K562 (cell line): ENCODE measurements at regions not wholly inside any gene's neighbourhood (a gene's known extent, or its start where the extent isn't known, plus 50 kb on each side); places are given as distances from the start of the nearest gene placed in this dataset.

ENCODE experiments used
- CBX5 ChIP-seq: IDR thresholded peaks from 2 replicates; pipeline ENCODE4 v1.6.1; 2014; ENCODE audit warnings: low read depth, borderline replicate concordance
- HMBOX1 ChIP-seq: sonication (generic); IDR thresholded peaks from 2 replicates; pipeline ENCODE4 v1.6.1; 2016
- MAFF ChIP-seq: IDR thresholded peaks from 2 replicates; pipeline ENCODE4 v1.6.1; 2012; ENCODE audit warnings: low read length, improper control_type of control experiment
- RBM17 ChIP-seq: fragments of 200-400 bp; formaldehyde crosslinking; IDR thresholded peaks from 2 replicates; pipeline ENCODE4 v1.6.1; 2017; ENCODE audit warnings: low read depth, mild to moderate bottlenecking, low read length, borderline replicate concordance
- YY1 ChIP-seq, 3 experiments: IDR thresholded peaks; 2 replicates each; pipeline ENCODE4 v1.6.1; 2011; ENCODE audit warnings: low read length in 2 of 3, mild to moderate bottlenecking in 2 of 3, moderate library complexity in 2 of 3, borderline replicate concordance in 1 of 3, control low read depth in 1 of 3, low read depth in 1 of 3; ENCODE audit not compliant: insufficient read depth in 3 of 3, insufficient replicate concordance in 2 of 3, control insufficient read depth in 1 of 3, insufficient read length in 1 of 3; ENCODE audit errors: extremely low read depth in 1 of 3
- ZNF143 ChIP-seq: sonication (generic); formaldehyde crosslinking; IDR thresholded peaks from 2 replicates; pipeline ENCODE4 v1.9.0; 2022; ENCODE audit warnings: mild to moderate bottlenecking, missing genetic modification reagents
- TF ChIP-seq, protein P1 (sequence below), 2 experiments: fragments of 450-650 bp in 1 of 2; sonication (generic) in 1 of 2; formaldehyde crosslinking in 1 of 2; IDR thresholded peaks; 2 replicates each; pipeline versions ENCODE4 v1.7.1 to v1.9.0; 2016 to 2022; ENCODE audit warnings: inconsistent platforms in 1 of 2, mild to moderate bottlenecking in 1 of 2, missing genetic modification reagents in 1 of 2
- TF ChIP-seq, protein P2 (sequence below): fragments of 250-450 bp; sonication (Bioruptor Pico); IDR thresholded peaks from 2 replicates; pipeline ENCODE4 v1.4.0; 2020

DNA sequence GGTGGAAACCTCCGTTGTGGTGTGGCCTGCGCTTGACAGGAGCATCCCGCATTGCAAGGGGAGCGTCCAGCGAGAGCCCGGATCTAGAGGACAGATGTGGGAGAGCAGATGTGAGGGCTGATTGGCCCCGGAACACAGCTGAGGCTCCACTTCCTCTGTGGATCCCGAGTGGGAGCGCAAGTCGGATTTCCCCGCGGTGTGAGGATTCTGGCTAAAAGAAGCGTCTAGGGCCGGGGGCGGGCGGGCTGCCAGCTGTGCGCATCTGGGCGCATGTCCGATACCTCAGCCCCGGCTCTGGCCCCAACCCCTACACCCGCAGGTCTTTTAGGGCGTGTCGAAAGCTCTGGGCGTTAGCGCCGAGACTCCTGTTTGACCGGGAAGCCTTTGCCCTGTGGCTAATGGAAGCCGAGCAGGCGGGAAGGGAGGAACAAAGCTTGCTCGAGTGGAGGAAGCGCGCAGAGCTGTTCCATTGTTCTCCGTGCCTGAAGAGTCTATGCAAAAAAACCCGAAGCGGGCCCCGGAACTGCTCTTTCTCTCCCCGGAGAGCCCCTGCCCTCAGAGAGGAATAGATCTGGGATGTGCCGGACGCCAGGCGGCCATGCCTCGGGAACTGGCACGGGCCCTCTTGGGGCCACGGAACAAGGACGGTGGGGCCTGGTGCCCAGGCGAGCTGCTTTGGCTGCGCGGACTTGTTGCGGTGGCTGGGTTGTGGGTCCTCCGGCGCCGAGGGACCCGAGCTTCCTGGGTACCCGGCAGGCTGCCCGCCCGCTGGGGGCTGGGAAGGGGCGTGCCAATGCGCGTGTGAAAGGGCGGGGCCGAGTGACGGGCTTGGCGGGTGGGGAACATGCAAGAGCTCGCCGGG, 111.1 kb downstream of the NAV1 start (continued):
- TF ChIP-seq, protein P1, sequence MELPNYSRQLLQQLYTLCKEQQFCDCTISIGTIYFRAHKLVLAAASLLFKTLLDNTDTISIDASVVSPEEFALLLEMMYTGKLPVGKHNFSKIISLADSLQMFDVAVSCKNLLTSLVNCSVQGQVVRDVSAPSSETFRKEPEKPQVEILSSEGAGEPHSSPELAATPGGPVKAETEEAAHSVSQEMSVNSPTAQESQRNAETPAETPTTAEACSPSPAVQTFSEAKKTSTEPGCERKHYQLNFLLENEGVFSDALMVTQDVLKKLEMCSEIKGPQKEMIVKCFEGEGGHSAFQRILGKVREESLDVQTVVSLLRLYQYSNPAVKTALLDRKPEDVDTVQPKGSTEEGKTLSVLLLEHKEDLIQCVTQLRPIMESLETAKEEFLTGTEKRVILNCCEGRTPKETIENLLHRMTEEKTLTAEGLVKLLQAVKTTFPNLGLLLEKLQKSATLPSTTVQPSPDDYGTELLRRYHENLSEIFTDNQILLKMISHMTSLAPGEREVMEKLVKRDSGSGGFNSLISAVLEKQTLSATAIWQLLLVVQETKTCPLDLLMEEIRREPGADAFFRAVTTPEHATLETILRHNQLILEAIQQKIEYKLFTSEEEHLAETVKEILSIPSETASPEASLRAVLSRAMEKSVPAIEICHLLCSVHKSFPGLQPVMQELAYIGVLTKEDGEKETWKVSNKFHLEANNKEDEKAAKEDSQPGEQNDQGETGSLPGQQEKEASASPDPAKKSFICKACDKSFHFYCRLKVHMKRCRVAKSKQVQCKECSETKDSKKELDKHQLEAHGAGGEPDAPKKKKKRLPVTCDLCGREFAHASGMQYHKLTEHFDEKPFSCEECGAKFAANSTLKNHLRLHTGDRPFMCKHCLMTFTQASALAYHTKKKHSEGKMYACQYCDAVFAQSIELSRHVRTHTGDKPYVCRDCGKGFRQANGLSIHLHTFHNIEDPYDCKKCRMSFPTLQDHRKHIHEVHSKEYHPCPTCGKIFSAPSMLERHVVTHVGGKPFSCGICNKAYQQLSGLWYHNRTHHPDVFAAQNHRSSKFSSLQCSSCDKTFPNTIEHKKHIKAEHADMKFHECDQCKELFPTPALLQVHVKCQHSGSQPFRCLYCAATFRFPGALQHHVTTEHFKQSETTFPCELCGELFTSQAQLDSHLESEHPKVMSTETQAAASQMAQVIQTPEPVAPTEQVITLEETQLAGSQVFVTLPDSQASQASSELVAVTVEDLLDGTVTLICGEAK (IDR thresholded peaks at IDR 0.05), result no peak
- TF ChIP-seq, protein P1 (CRISPR knock-in tag; IDR thresholded peaks at IDR 0.05), result no peak
- TF ChIP-seq YY1 (IDR thresholded peaks at IDR 0.05; ENCODE audit: borderline replicate concordance in 1 of 3, control insufficient read depth in 1 of 3, extremely low read depth in 1 of 3, insufficient read depth in 3 of 3, insufficient read length in 1 of 3, insufficient replicate concordance in 2 of 3, low read depth in 1 of 3, low read length in 2 of 3) (peak in 1 of 3 experiments; percentile 41), HMBOX1 (no peak), MAFF (no peak), ZNF143 (0 out of 2 replicates have a peak, but pooled peaks have one; percentile 10), CBX5 (no peak), RBM17 (no peak)
- TF ChIP-seq, protein P2, sequence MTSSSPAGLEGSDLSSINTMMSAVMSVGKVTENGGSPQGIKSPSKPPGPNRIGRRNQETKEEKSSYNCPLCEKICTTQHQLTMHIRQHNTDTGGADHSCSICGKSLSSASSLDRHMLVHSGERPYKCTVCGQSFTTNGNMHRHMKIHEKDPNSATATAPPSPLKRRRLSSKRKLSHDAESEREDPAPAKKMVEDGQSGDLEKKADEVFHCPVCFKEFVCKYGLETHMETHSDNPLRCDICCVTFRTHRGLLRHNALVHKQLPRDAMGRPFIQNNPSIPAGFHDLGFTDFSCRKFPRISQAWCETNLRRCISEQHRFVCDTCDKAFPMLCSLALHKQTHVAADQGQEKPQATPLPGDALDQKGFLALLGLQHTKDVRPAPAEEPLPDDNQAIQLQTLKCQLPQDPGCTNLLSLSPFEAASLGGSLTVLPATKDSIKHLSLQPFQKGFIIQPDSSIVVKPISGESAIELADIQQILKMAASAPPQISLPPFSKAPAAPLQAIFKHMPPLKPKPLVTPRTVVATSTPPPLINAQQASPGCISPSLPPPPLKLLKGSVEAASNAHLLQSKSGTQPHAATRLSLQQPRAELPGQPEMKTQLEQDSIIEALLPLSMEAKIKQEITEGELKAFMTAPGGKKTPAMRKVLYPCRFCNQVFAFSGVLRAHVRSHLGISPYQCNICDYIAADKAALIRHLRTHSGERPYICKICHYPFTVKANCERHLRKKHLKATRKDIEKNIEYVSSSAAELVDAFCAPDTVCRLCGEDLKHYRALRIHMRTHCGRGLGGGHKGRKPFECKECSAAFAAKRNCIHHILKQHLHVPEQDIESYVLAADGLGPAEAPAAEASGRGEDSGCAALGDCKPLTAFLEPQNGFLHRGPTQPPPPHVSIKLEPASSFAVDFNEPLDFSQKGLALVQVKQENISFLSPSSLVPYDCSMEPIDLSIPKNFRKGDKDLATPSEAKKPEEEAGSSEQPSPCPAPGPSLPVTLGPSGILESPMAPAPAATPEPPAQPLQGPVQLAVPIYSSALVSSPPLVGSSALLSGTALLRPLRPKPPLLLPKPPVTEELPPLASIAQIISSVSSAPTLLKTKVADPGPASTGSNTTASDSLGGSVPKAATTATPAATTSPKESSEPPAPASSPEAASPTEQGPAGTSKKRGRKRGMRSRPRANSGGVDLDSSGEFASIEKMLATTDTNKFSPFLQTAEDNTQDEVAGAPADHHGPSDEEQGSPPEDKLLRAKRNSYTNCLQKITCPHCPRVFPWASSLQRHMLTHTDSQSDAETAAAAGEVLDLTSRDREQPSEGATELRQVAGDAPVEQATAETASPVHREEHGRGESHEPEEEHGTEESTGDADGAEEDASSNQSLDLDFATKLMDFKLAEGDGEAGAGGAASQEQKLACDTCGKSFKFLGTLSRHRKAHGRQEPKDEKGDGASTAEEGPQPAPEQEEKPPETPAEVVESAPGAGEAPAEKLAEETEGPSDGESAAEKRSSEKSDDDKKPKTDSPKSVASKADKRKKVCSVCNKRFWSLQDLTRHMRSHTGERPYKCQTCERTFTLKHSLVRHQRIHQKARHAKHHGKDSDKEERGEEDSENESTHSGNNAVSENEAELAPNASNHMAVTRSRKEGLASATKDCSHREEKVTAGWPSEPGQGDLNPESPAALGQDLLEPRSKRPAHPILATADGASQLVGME (CRISPR knock-in tag), result 0 out of 2 replicates have a peak, but pooled peaks have one; percentile 15
